Liver (tissue), 8 donors: ENCODE measurements at regions not wholly inside any gene's neighbourhood (a gene's known extent, or its start where the extent isn't known, plus 50 kb on each side); places are given as distances from the start of the nearest gene placed in this dataset.

Source experiments
- DNase-seq: peaks from one replicate; pipeline ENCODE4 v3.0.0-alpha.2; 2017; ENCODE audit warnings: low spot score
- H3K27ac ChIP-seq, 2 donors: one replicate each; pipeline ENCODE4 v1.7.0; 2013; ENCODE audit warnings: inconsistent platforms in 2 of 2, low read length in 2 of 2, control low read depth in 1 of 2, low read depth in 1 of 2, mild to moderate bottlenecking in 1 of 2
- H3K27me3 ChIP-seq, 4 donors: one replicate each; pipeline versions ENCODE4 v1.6.1 to v1.7.0; 2013; ENCODE audit warnings: low read length in 3 of 4, inconsistent platforms in 1 of 4, mild to moderate bottlenecking in 1 of 4, moderate library complexity in 1 of 4; ENCODE audit not compliant: control insufficient read depth in 4 of 4, insufficient read depth in 4 of 4
- H3K36me3 ChIP-seq, 4 donors: one replicate each; pipeline versions ENCODE4 v1.6.1 to v1.7.0; 2013; ENCODE audit warnings: low read length in 3 of 4, mild to moderate bottlenecking in 3 of 4, low read depth in 1 of 4, moderate library complexity in 1 of 4; ENCODE audit not compliant: control insufficient read depth in 4 of 4, insufficient read depth in 3 of 4
- H3K4me1 ChIP-seq, 4 donors: one replicate each; pipeline versions ENCODE4 v1.6.1 to v1.7.0; 2013; ENCODE audit warnings: low read length in 3 of 4, mild to moderate bottlenecking in 3 of 4, moderate library complexity in 1 of 4; ENCODE audit not compliant: control insufficient read depth in 4 of 4, insufficient read depth in 4 of 4
- H3K4me3 ChIP-seq, 3 donors: one replicate each; pipeline versions ENCODE4 v1.6.1 to v1.7.0; 2013; ENCODE audit warnings: low read length in 3 of 3, control low read depth in 1 of 3, low read depth in 1 of 3, mild to moderate bottlenecking in 1 of 3
- H3K9ac ChIP-seq, 2 donors: one replicate each; pipeline ENCODE4 v1.7.0; 2013; ENCODE audit warnings: low read length in 2 of 2, mild to moderate bottlenecking in 2 of 2, moderate library complexity in 2 of 2, control low read depth in 1 of 2, low read depth in 1 of 2
- H3K9me3 ChIP-seq, 4 donors: one replicate each; pipeline versions ENCODE4 v1.6.1 to v1.7.0; 2013; ENCODE audit warnings: low read length in 3 of 4; ENCODE audit not compliant: control insufficient read depth in 4 of 4
- CTCF ChIP-seq: fragments of 150-350 bp; IDR thresholded peaks from 2 replicates; pipeline ENCODE4 v1.5.1; 2017; ENCODE audit warnings: improper control_type of control experiment, low read depth, low read length; ENCODE audit not compliant: missing input control
- EGR1 ChIP-seq, 2 donors: IDR thresholded peaks; 2 replicates each; pipeline ENCODE4 v1.6.1; 2016 to 2018; ENCODE audit warnings: antibody characterized with exemption in 2 of 2, low read depth in 2 of 2
- FOXA1 ChIP-seq: IDR thresholded peaks from 2 replicates; pipeline ENCODE4 v1.6.1; 2016; ENCODE audit warnings: antibody characterized with exemption
- FOXA2 ChIP-seq: IDR thresholded peaks from 2 replicates; pipeline ENCODE4 v1.6.1; 2016; ENCODE audit warnings: antibody characterized with exemption
- GABPA ChIP-seq, 2 donors: IDR thresholded peaks in 1 of 2; conservative IDR thresholded peaks in 1 of 2; 2 replicates each; pipeline ENCODE4 v1.6.1; 2016; ENCODE audit warnings: antibody characterized with exemption in 2 of 2, mild to moderate bottlenecking in 1 of 2, moderate library complexity in 1 of 2
- HNF4A ChIP-seq, 2 donors: conservative IDR thresholded peaks; 2 replicates each; pipeline ENCODE4 v1.6.1; 2016; ENCODE audit warnings: antibody characterized with exemption in 2 of 2, mild to moderate bottlenecking in 2 of 2
- HNF4G ChIP-seq: IDR thresholded peaks from 2 replicates; pipeline ENCODE4 v1.6.1; 2016; ENCODE audit warnings: antibody characterized with exemption
- JUND ChIP-seq, 2 donors: IDR thresholded peaks; 2 replicates each; pipeline ENCODE4 v1.6.1; 2016; ENCODE audit warnings: antibody characterized with exemption in 2 of 2
- MAX ChIP-seq: IDR thresholded peaks from 2 replicates; pipeline ENCODE4 v1.6.1; 2016; ENCODE audit warnings: antibody characterized with exemption
- NR2F2 ChIP-seq: IDR thresholded peaks from 2 replicates; pipeline ENCODE4 v1.6.1; 2016; ENCODE audit warnings: antibody characterized with exemption
- REST ChIP-seq: IDR thresholded peaks from 2 replicates; pipeline ENCODE4 v1.6.1; 2016; ENCODE audit warnings: antibody characterized with exemption, mild to moderate bottlenecking
- SP1 ChIP-seq: IDR thresholded peaks from 2 replicates; pipeline ENCODE4 v1.6.1; 2018; ENCODE audit warnings: antibody characterized with exemption, mild to moderate bottlenecking
- TAF1 ChIP-seq: conservative IDR thresholded peaks from 2 replicates; pipeline ENCODE4 v1.6.1; 2016; ENCODE audit warnings: antibody characterized with exemption, mild to moderate bottlenecking
- YY1 ChIP-seq: IDR thresholded peaks from 2 replicates; pipeline ENCODE4 v1.6.1; 2016; ENCODE audit warnings: antibody characterized with exemption, mild to moderate bottlenecking
- WGBS: extraction: QIAGEN DNeasy Blood & Tissue Kit; methylation state at CpG from one replicate; pipeline ENCODE4 v1.1.7; 2013; 5-methylcytosine and 5-hydroxymethylcytosine counted together
- donor health status: healthy.
- donor health status: healthy.
- donor health status: healthy.
- donor health status: healthy.
- donor health status: healthy.

GRCh38 chr2:121160366-121160765 lies 124.6 kb downstream of the TFCP2L1 start:
- Histone ChIP-seq H3K4me1 (no peaks in the 10 kb centered on the region), H3K27me3 (no peaks in the 10 kb centered on the region), H3K4me3 (no peak overlapping the region), H3K36me3 (no peaks in the 10 kb centered on the region), H3K27ac (no peak overlapping the region), H3K9me3 (peaks cover 0 to 12% (median 3%) of the 10 kb centered on the region in 4 donors), H3K9ac (no peak overlapping the region)
- no peak for DNase-seq
- 80% methylated on average over 4 of the region's 4 CpGs for WGBS
- TF ChIP-seq TAF1 (no peak), HNF4G (no peak), FOXA2 (no peak), HNF4A (conservative IDR thresholded peaks at IDR 0.05) (no peak), NR2F2 (no peak), GABPA (IDR thresholded peaks at IDR 0.05 in 1 of 2, conservative IDR thresholded peaks at IDR 0.05 in 1 of 2) (no peak), REST (no peak), YY1 (no peak), JUND (IDR thresholded peaks at IDR 0.05) (no peak), MAX (no peak), FOXA1 (no peak)

GRCh38 chr2:121161272-121161671 lies 123.7 kb downstream of the TFCP2L1 start:
- H3K27me3 ChIP-seq, result no peaks in the 10 kb centered on the region
- no peaks in the 10 kb centered on the region for H3K4me1 ChIP-seq
- no peak overlapping the region for H3K9ac ChIP-seq
- DNase-seq, result no peak
- WGBS, result 79% methylated on average over 1 of the region's 1 CpG
- no peaks in the 10 kb centered on the region for H3K36me3 ChIP-seq
- no peak overlapping the region for H3K27ac ChIP-seq
- TF ChIP-seq EGR1 (IDR thresholded peaks at IDR 0.05; ENCODE audit: low read depth in 2 of 2), result no peak
- no peak for TF ChIP-seq FOXA1
- no peak for TF ChIP-seq GABPA (IDR thresholded peaks at IDR 0.05 in 1 of 2, conservative IDR thresholded peaks at IDR 0.05 in 1 of 2)
- TF ChIP-seq CTCF, result no peak
- no peak for TF ChIP-seq SP1
- TF ChIP-seq MAX, result no peak
- TF ChIP-seq REST, result no peak
- H3K9me3 ChIP-seq, result peaks cover 0 to 12% (median 3%) of the 10 kb centered on the region in 4 donors
- H3K4me3 ChIP-seq, result no peak overlapping the region
